M059J (cell line): ENCODE measurements at regions not wholly inside any gene's neighbourhood (a gene's known extent, or its start where the extent isn't known, plus 50 kb on each side); places are given as distances from the start of the nearest gene placed in this dataset.

ENCODE experiments used
- DNase-seq: peaks from one replicate; pipeline ENCODE4 v3.0.0-alpha.2; 2012; ENCODE audit warnings: low read depth

GRCh38 chr1:38464071-38464661 is 395.4 kb downstream of the RRAGC start:
- DNase-seq: no peak

DNA sequence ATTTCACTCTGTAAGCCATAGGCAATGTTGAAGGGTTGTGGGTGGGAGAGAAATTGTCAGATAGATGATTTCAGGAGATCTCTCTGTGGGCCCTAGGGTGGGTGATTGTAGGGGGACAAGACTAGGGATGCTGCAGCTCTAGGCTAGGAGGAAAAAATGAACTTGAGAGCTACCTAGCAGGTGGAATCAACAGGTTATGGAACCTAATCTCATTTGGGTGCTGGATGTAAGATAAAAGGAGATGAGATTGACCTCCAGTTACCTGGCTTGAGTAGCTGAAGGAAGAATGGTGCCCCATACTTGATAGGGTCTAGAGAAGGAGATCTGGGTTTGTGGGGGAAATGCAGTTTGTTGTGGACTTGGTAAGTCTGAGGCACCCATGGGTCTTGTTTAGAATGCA is 396.5 kb downstream of the RRAGC start:
- no peak for DNase-seq

DNA sequence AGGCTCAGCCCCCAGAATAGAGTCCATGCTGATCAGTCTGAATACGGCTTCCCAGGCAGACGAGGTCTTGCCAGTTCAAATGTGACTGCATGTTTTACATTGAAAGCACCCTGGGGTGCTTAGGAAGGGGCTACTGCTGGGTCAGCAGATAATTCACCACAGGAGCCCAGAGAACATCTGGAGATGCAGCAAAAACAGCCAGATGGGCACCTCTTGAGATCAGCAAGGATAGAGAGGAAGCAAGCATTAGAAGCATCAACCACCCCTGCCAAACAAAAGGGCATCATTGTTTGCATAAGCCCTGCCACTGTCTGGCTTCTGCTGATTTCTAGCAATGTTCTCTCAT is 403.1 kb downstream of the RRAGC start:
- DNase-seq: no peak

- peak; percentile 8 for DNase-seq
Observed at GRCh38 chr1:38455829-38456530, 403.6 kb downstream of the RRAGC start.

DNA sequence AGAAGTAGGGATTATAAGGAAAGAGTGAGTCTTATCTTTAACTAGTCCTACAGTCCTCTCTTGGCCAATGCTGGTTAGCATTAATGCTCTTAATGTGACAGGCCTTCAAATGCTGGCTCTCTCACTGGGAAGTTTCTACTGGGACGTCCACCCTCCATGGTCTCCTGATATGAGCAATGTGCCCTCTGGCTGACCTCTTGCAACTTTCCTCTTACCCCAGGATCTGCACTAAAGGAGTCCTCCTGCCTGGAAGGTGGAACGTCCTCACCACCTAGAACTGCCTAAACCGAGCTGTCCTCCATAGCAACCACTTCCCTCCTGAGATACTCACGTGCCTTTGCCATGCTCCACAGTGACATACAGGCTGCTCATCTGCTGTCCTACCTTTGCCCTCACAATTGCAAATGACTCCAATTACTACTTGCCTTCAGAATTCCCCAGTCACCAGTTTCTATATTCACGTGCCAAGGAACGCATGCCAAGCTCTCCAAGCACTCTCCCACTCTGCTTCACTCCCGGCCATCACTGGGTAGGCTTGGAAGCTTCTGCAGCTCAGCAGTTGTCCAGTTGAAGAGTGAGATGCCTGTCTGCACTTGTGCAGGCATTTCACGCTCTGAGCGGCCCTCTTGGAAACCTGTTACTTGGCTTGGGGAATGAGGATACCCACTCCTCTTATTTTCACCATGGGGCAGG is 404.7 kb downstream of the RRAGC start:
- DNase-seq: no peak

DNA sequence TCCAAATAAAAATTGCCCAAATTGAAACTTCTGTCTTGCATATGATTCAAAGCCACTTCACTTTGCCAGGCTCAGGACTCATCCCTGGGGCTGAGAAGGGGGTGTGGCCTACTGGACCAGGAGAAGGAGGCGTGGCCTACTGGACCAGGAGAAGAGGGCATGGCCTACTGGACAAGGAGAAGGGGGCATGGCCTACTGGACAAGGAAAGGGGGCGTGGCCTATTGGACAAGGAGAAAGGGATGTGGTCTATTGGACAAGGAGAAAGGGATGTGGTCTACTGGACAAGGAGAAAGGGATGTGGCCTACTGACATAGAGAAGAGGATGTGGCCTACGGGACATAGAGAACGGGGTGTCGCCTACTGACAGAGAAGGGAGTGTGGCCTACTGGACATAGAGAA is 405.3 kb downstream of the RRAGC start:
- DNase-seq: peak; percentile 14

GRCh38 chr1:38452246-38452645 is 405.7 kb upstream of the POU3F1 start:
- DNase-seq: no peak

DNA sequence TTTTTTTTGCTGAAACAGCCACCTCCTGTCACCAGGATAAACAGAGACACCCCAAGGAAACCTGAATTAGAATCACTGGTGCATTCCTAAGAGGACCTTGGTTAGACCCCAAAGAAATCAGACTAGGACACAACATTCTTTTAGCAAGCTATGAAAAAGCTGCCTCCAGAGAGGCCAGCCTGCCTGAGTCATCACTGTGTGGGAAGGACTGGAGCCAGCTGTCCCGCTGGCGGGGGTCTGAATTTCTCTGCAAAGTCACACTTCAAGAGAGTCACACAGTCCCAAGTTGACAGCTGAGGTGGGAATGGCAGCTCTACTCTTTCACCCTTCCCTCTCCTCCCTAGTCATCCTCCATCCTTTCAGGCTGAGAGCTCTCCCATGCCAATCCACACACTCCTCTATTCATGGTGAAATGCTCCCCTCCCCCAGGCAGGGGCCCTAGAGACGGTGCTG is 405.0 kb upstream of the POU3F1 start:
- peak; percentile 48 for DNase-seq

- DNase-seq: no peak
Observed at GRCh38 chr1:38448893-38449292, 402.3 kb upstream of the POU3F1 start.

DNA sequence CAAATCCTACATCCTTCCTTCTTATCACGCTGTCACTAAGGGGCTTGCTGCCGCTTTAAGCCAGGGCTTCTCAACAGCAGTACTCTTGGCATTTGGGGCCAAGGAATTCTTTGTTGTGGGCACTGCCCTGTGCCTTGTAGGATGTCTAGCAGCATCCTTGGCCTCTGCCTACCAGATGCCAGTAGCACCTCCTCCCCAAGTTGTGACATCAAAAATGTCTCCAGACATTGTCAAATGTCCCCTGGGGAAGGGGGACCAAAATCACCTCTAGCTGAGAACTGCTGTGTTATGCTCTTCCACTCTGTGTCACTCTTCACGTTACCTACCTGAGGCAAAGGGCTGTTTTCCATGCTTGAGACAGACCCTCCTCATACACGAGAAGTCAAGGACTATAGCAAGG is 400.3 kb upstream of the POU3F1 start:
- no peak for DNase-seq

GRCh38 chr1:38444770-38445442 is 398.3 kb upstream of the POU3F1 start:
- no peak for DNase-seq

DNA sequence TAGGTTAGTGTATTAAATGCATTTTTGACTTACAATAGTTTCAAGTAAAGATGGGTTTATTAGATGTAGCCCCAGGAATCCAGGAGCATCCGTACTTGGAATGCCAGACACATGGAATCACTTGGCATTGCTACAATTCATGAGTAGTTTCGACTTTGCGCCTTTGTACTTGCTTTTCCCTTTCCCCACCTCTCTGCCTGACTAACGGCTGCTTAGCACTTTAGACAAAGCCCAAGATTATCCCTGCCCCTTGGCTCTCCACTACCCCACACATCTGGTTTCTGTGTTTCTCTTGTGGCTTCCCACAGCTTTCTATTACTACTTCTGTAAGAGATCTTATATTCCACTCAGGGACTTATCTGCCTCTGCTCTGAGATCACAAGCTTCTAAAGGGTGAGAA is 397.7 kb upstream of the POU3F1 start:
- DNase-seq: peak; percentile 13

DNA sequence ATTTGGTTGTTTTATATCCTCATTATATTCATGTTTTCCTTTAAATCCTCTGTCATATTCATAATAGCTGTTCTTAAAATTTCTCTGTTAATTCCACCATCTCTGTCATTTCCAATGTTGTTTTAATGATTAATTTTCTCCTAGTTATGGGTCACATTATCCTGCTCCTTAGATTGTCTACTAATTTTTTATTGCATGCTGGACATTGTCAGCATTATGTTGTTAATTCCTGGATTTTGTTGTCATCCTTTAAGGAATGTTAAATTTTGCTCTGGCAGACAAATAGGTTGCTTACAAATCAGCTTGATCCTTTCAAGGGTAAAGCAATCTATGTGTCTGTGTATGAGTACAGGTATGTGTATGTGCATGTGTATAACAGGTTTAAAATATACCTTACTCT is 393.8 kb upstream of the POU3F1 start:
- DNase-seq: no peak

- no peak for DNase-seq
Observed at GRCh38 chr1:38436749-38437148, 390.2 kb upstream of the POU3F1 start.

DNA sequence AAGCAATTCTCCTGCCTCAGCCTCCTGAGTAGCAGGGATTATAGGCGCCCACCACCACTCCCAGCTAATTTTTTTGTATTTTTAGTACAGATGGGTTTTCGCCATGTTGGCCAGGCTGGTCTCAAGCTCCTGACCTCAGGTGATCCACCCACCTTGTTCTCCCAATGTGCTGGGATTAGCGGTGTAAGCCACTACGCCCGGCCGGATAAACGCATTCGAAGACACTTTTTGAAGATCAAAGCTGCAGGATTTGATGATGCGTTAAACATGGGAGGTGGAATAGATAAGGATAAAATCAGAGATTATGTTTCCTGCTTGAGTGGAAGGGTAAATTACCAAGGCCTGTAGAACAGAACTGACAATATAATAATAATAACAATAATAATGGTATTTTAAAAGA is 389.4 kb upstream of the POU3F1 start:
- no peak for DNase-seq

- no peak for DNase-seq
Observed at GRCh38 chr1:38433084-38433722, 386.6 kb upstream of the POU3F1 start.

DNA sequence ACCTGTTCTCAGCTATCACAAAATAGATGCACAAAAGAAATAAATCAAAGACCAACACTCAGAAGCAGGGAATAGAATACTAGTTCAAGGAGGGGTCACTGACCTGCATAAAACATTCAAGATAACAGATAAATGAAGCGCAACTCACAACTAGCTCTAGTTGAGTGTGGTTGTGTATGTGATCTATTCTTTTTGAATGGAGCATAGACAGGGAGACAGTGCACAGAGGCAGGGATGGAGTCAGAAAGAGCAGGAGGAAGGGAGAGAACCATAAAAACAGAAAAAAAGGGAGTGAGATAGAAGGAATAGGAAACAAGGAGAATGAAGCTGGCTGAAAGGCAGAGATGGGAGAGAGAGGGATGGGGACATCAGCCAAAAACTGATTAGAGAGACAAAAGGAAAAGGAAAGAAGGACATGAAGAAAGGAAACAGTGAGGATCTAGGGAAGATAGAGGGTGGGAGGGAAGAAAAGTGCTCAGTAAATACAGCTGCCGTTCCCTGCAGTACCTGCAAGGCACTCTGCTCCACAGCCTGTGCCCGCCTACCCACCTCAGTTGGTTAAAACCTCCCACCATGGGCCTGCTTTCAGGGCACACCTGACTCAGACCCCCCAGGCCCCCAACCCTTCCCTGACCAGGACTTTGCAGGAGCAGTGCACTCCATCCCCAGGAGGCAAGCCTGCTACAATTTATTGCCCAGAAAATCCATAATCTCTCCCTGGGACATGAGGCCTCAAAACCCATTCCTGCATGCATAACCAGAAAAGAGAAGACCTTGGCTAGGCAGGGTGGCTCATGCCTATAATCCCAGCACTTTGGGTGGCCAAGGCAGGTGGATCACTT is 385.2 kb upstream of the POU3F1 start:
- DNase-seq: no peak

- DNase-seq: no peak
Observed at GRCh38 chr1:38430949-38431348, 384.4 kb upstream of the POU3F1 start.

- no peak for DNase-seq
Observed at GRCh38 chr1:38424677-38425076, 378.1 kb upstream of the POU3F1 start.

GRCh38 chr1:38420666-38421065 is 374.1 kb upstream of the POU3F1 start:
- DNase-seq: no peak
